Stomach (tissue), 8 donors: ENCODE measurements at regions not wholly inside any gene's neighbourhood (a gene's known extent, or its start where the extent isn't known, plus 50 kb on each side); places are given as distances from the start of the nearest gene placed in this dataset.

ENCODE experiments used
- DNase-seq, 2 donors: peaks; one replicate each; pipeline versions ENCODE4 v3.0.0 to v3.0.0-alpha.2; 2013 to 2019
- H3K27ac ChIP-seq, 5 donors: fragments of 200-600 bp in 4 of 5; sonication (generic) in 4 of 5; one replicate each; pipeline ENCODE4 v1.5.1; 2013 to 2019; ENCODE audit warnings: mild to moderate bottlenecking in 1 of 5, moderate library complexity in 1 of 5
- H3K27me3 ChIP-seq, 3 donors: fragments of 200-600 bp; sonication (generic); one replicate each; pipeline ENCODE4 v1.5.1; 2017 to 2019; ENCODE audit warnings: mixed run types in 1 of 3
- H3K36me3 ChIP-seq, 4 donors: fragments of 200-600 bp; sonication (generic); 1 replicate in 3 of 4; 2 replicates in 1 of 4; pipeline ENCODE4 v1.5.1; 2016 to 2019
- H3K4me1 ChIP-seq, 4 donors: fragments of 200-600 bp; sonication (generic); one replicate each; pipeline ENCODE4 v1.5.1; 2016 to 2019
- H3K4me3 ChIP-seq, 4 donors: fragments of 200-600 bp; sonication (generic) in 3 of 4; one replicate each; pipeline ENCODE4 v1.5.1; 2016 to 2019; ENCODE audit warnings: mild to moderate bottlenecking in 1 of 4
- H3K9me3 ChIP-seq, 4 donors: fragments of 200-600 bp; sonication (generic); one replicate each; pipeline ENCODE4 v1.5.1; 2016 to 2019
- CTCF ChIP-seq, 7 experiments: fragments of 450-650 bp in 4 of 7; fragments of 200-600 bp in 3 of 7; sonication (generic) in 3 of 7; IDR thresholded peaks; one replicate each; pipeline ENCODE4 v1.5.1; 2016 to 2019; ENCODE audit warnings: antibody characterized with exemption in 7 of 7, control low read depth in 2 of 7, mild to moderate bottlenecking in 1 of 7
- EP300 ChIP-seq: sonication (generic); formaldehyde crosslinking; IDR thresholded peaks from one replicate; pipeline ENCODE4 v1.6.1; 2017; ENCODE audit warnings: antibody characterized with exemption
- POLR2A ChIP-seq, 4 donors: fragments of 450-650 bp; IDR thresholded peaks; one replicate each; pipeline ENCODE4 v1.6.1; 2016; ENCODE audit warnings: antibody characterized with exemption in 4 of 4, control low read depth in 2 of 4, mild to moderate bottlenecking in 1 of 4, moderate library complexity in 1 of 4
- POLR2AphosphoS5 ChIP-seq, 3 donors: sonication (generic); formaldehyde crosslinking; IDR thresholded peaks; one replicate each; pipeline ENCODE4 v1.6.1; 2016; ENCODE audit warnings: antibody characterized with exemption in 3 of 3
- WGBS, 5 donors: extraction: QIAGEN DNeasy Blood & Tissue Kit in 3 of 5; methylation state at CpG; one replicate each; pipeline versions ENCODE4 v1.1.5 to v1.1.7; 2013 to 2018; 5-methylcytosine and 5-hydroxymethylcytosine counted together
- intact Hi-C: fragments of 100-400 bp; cut with DNase I; formaldehyde crosslinking; loops from one replicate; pipeline ENCODE4 v1.15.1; 2023; ENCODE audit warnings: low total_unique reads
- donor health status: healthy with polysubstance abuse.
- donor health status: Bipolar disorder and iron deficiency.
- donor health status: healthy.

GRCh38 chr6:48369100-48369499, 258.1 kb upstream of the PTCHD4 start:
- Histone ChIP-seq H3K4me3 (no peak overlapping the region), H3K4me1 (no peaks in the 10 kb centered on the region), H3K36me3 (no peaks in the 10 kb centered on the region), H3K27me3 (no peaks in the 10 kb centered on the region), H3K27ac (no peak overlapping the region), H3K9me3 (peaks cover 0 to 10% (median 0%) of the 10 kb centered on the region in 4 donors)
- 93 to 99% (median 93%) methylated on average over 2 of the region's 2 CpGs for WGBS, 5 donors
- no peak for DNase-seq
- no peak for TF ChIP-seq POLR2AphosphoS5 (IDR thresholded peaks at IDR 0.05)
- TF ChIP-seq POLR2A (IDR thresholded peaks at IDR 0.05): no peak
- TF ChIP-seq EP300: no peak
- no peak for TF ChIP-seq CTCF (IDR thresholded peaks at IDR 0.05)
- intact Hi-C loops: no loop called here

- 44 to 76% (median 69%) methylated on average over 1 of the region's 1 CpG for WGBS, 5 donors
- H3K4me1 ChIP-seq: no peaks in the 10 kb centered on the region
- intact Hi-C loops: no loop called here
Observed at GRCh38 chr6:48325701-48326100, 214.7 kb upstream of the PTCHD4 start.

GRCh38 chr6:48318670-48319069, 207.7 kb upstream of the PTCHD4 start:
- intact Hi-C loops: no loop called here
- H3K4me3 ChIP-seq: no peak overlapping the region
- no peaks in the 10 kb centered on the region for H3K27me3 ChIP-seq
- no peaks in the 10 kb centered on the region for H3K9me3 ChIP-seq
- H3K4me1 ChIP-seq: no peaks in the 10 kb centered on the region
- no peaks in the 10 kb centered on the region for H3K36me3 ChIP-seq
- H3K27ac ChIP-seq: no peak overlapping the region
- TF ChIP-seq POLR2A (IDR thresholded peaks at IDR 0.05) (no peak), POLR2AphosphoS5 (IDR thresholded peaks at IDR 0.05) (no peak), CTCF (IDR thresholded peaks at IDR 0.05) (no peak), EP300 (no peak)
- no peak for DNase-seq
- WGBS, 5 donors: 80 to 89% (median 82%) methylated on average over 5 of the region's 5 CpGs

More at GRCh38 chr6:48325701-48326100, 214.7 kb upstream of the PTCHD4 start:
- Histone ChIP-seq H3K27me3 (no peaks in the 10 kb centered on the region), H3K27ac (no peak overlapping the region), H3K36me3 (no peaks in the 10 kb centered on the region), H3K9me3 (peaks cover 0 to 3% (median 0%) of the 10 kb centered on the region in 4 donors), H3K4me3 (no peak overlapping the region)
- TF ChIP-seq CTCF (IDR thresholded peaks at IDR 0.05) (no peak), EP300 (no peak), POLR2A (IDR thresholded peaks at IDR 0.05) (no peak), POLR2AphosphoS5 (IDR thresholded peaks at IDR 0.05) (no peak)
- no peak for DNase-seq

- H3K27me3 ChIP-seq: no peaks in the 10 kb centered on the region
- TF ChIP-seq CTCF (IDR thresholded peaks at IDR 0.05) (no peak), POLR2A (IDR thresholded peaks at IDR 0.05) (no peak), POLR2AphosphoS5 (IDR thresholded peaks at IDR 0.05) (no peak), EP300 (no peak)
- WGBS, 5 donors: 75 to 93% (median 82%) methylated on average over 1 of the region's 1 CpG
- H3K4me3 ChIP-seq: no peak overlapping the region
- intact Hi-C loops: no loop called here
- DNase-seq: no peak
- H3K27ac ChIP-seq: no peak overlapping the region
- H3K9me3 ChIP-seq: no peaks in the 10 kb centered on the region
- no peaks in the 10 kb centered on the region for H3K36me3 ChIP-seq
- no peaks in the 10 kb centered on the region for H3K4me1 ChIP-seq
Observed at GRCh38 chr6:48315915-48316314, 204.9 kb upstream of the PTCHD4 start.
